ENCODE measurements at regions not wholly inside any gene's neighbourhood (a gene's known extent, or its start where the extent isn't known, plus 50 kb on each side); places are given as distances from the start of the nearest gene placed in this dataset.

- no peak for TF ChIP-seq CTCF (IDR thresholded peaks at IDR 0.05)
- no peak for TF ChIP-seq POLR2A (IDR thresholded peaks at IDR 0.05)
Measured at GRCh38 chr12:74889563-74890236, 319.9 kb downstream of the KCNC2 start.

Measured in thyroid gland (tissue), 4 donors.